B cell (primary cell): ENCODE measurements at regions not wholly inside any gene's neighbourhood (a gene's known extent, or its start where the extent isn't known, plus 50 kb on each side); places are given as distances from the start of the nearest gene placed in this dataset.

Experiments used
- ATAC-seq: fragments of 200-7000 bp; cut with Tn5 transposase; one replicate; pipeline ENCODE4 v1.10.0; 2021; ENCODE audit warnings: low read depth, mild to moderate bottlenecking, moderate number of reproducible peaks, moderate library complexity
- CTCF ChIA-PET: fragments of 350-600 bp; sonication (Branson Sonifier 250); formaldehyde crosslinking; loops from one replicate; lab custom pipeline; 2021; ENCODE audit warnings: antibody characterized with exemption, inconsistent platforms; lab: Charles Lee
- POLR2A ChIA-PET: fragments of 350-600 bp; sonication (Branson Sonifier 250); formaldehyde crosslinking; loops from one replicate; lab custom pipeline; 2021; ENCODE audit warnings: antibody characterized with exemption; lab: Charles Lee
- DNase-seq: peaks from one replicate; pipeline ENCODE4 v3.0.0; 2013
- H2AFZ ChIP-seq: 2 replicates; pipeline ENCODE4 v1.6.1; 2012; ENCODE audit warnings: mild to moderate bottlenecking, low read depth, low read length; ENCODE audit not compliant: insufficient read depth, poor library complexity, severe bottlenecking
- H3K27ac ChIP-seq, 2 donors: 1 replicate in 1 of 2; 2 replicates in 1 of 2; pipeline ENCODE4 v1.5.1; 2012 to 2013; ENCODE audit warnings: low read length in 2 of 2, mild to moderate bottlenecking in 2 of 2, moderate library complexity in 1 of 2
- H3K27me3 ChIP-seq, 4 experiments: fragments of 200-600 bp in 1 of 4; sonication (generic) in 1 of 4; replicated peaks in 1 of 4; 1 replicate in 2 of 4; 2 replicates in 2 of 4; pipeline versions ENCODE4 v1.6.1 to v1.7.0; 2013 to 2016; ENCODE audit warnings: low read length in 3 of 4, mild to moderate bottlenecking in 2 of 4, mixed read lengths in 1 of 4, moderate library complexity in 1 of 4; ENCODE audit not compliant: insufficient read depth in 4 of 4, control insufficient read depth in 3 of 4; ENCODE audit errors: control extremely low read depth in 1 of 4
- H3K36me3 ChIP-seq, 2 experiments: replicated peaks in 1 of 2; 1 replicate in 1 of 2; 2 replicates in 1 of 2; pipeline versions ENCODE4 v1.6.1 to v1.7.1; 2013; ENCODE audit warnings: low read length in 1 of 2; ENCODE audit not compliant: insufficient read depth in 2 of 2, control insufficient read depth in 1 of 2; ENCODE audit errors: control extremely low read depth in 1 of 2, extremely low read depth in 1 of 2
- H3K4me1 ChIP-seq, 2 donors: fragments of 200-600 bp in 1 of 2; sonication (generic) in 1 of 2; 1 replicate in 1 of 2; 2 replicates in 1 of 2; pipeline versions ENCODE4 v1.5.1 to v1.6.1; 2013 to 2017; ENCODE audit warnings: low read length in 2 of 2; ENCODE audit not compliant: control insufficient read depth in 2 of 2, insufficient read depth in 2 of 2
- H3K4me2 ChIP-seq: replicated peaks from 2 replicates; pipeline ENCODE3; 2012; ENCODE audit warnings: mild to moderate bottlenecking, low read depth, low read length; ENCODE audit not compliant: poor library complexity, severe bottlenecking
- H3K4me3 ChIP-seq, 5 experiments: fragments of 200-600 bp in 1 of 5; sonication (generic) in 1 of 5; 1 replicate in 3 of 5; 2 replicates in 2 of 5; pipeline versions ENCODE4 v1.5.1 to v1.7.0; 2011 to 2016; ENCODE audit warnings: low read length in 4 of 5, mild to moderate bottlenecking in 4 of 5, low read depth in 2 of 5, control low read depth in 1 of 5, moderate library complexity in 1 of 5; ENCODE audit not compliant: insufficient read depth in 1 of 5; ENCODE audit errors: control extremely low read depth in 1 of 5, extremely low read depth in 1 of 5
- H3K79me2 ChIP-seq: fragments of 200-600 bp; sonication (generic); one replicate; pipeline ENCODE4 v1.6.0; 2016; ENCODE audit warnings: low read length; ENCODE audit not compliant: control insufficient read depth, insufficient read depth
- H3K9ac ChIP-seq: fragments of 200-600 bp; sonication (generic); 2 replicates; pipeline ENCODE4 v1.6.1; 2017; ENCODE audit warnings: mild to moderate bottlenecking, low read length, moderate library complexity
- H3K9me3 ChIP-seq, 3 donors: one replicate each; pipeline versions ENCODE4 v1.6.1 to v1.7.1; 2013; ENCODE audit warnings: low read length in 2 of 3; ENCODE audit not compliant: control insufficient read depth in 2 of 3, insufficient read depth in 1 of 3; ENCODE audit errors: control extremely low read depth in 1 of 3
- H4K20me1 ChIP-seq: 2 replicates; pipeline ENCODE4 v1.6.0; 2012; ENCODE audit warnings: mild to moderate bottlenecking, low read length; ENCODE audit not compliant: insufficient read depth, control insufficient read depth, poor library complexity, severe bottlenecking
- H3K27ac Mint-ChIP-seq: one replicate; pipeline ENCODE4 v1.8.0; 2021; ENCODE audit warnings: mixed read lengths
- H3K27me3 Mint-ChIP-seq: one replicate; pipeline ENCODE4 v1.8.0; 2021; ENCODE audit warnings: mixed read lengths
- H3K4me1 Mint-ChIP-seq: one replicate; pipeline ENCODE4 v1.8.0; 2021; ENCODE audit warnings: mixed read lengths
- H3K4me3 Mint-ChIP-seq: one replicate; pipeline ENCODE4 v1.8.0; 2021; ENCODE audit warnings: mixed read lengths
- H3K9me3 Mint-ChIP-seq: one replicate; pipeline ENCODE4 v1.8.0; 2022; ENCODE audit warnings: mixed read lengths; ENCODE audit not compliant: insufficient read depth
- EZH2 ChIP-seq: IDR thresholded peaks from 2 replicates; pipeline ENCODE4 v1.6.1; 2012; ENCODE audit warnings: borderline replicate concordance, low read depth, mild to moderate bottlenecking, moderate library complexity, low read length; ENCODE audit not compliant: insufficient read depth, poor library complexity, severe bottlenecking
- WGBS: methylation state at CpG from one replicate; pipeline ENCODE4 v1.1.5; 2013; ENCODE audit warnings: missing lambda C conversion rate; ENCODE audit not compliant: insufficient coverage; 5-methylcytosine and 5-hydroxymethylcytosine counted together
- intact Hi-C: fragments of 100-400 bp; cut with micrococcal nuclease; formaldehyde crosslinking; loops from one replicate; pipeline ENCODE4 v1.10.0; 2022
- TF ChIP-seq, protein P1 (sequence below): fragments of 200-600 bp; IDR thresholded peaks from one replicate; pipeline ENCODE4 v1.8.0; 2022; ENCODE audit warnings: antibody characterized with exemption, mild to moderate bottlenecking

GRCh38 chr6:8703059-8703458 lies 267.7 kb upstream of the SLC35B3 start:
- no peaks in the 10 kb centered on the region for H3K9me3 Mint-ChIP-seq
- H3K4me1 ChIP-seq = no peaks in the 10 kb centered on the region
- POLR2A ChIA-PET = no interaction called here
- no peak overlapping the region for H3K27ac ChIP-seq
- WGBS = no CpG with 5 or more reads among the region's 1 CpG
- TF ChIP-seq EZH2 = no peak
- TF ChIP-seq, protein P1, sequence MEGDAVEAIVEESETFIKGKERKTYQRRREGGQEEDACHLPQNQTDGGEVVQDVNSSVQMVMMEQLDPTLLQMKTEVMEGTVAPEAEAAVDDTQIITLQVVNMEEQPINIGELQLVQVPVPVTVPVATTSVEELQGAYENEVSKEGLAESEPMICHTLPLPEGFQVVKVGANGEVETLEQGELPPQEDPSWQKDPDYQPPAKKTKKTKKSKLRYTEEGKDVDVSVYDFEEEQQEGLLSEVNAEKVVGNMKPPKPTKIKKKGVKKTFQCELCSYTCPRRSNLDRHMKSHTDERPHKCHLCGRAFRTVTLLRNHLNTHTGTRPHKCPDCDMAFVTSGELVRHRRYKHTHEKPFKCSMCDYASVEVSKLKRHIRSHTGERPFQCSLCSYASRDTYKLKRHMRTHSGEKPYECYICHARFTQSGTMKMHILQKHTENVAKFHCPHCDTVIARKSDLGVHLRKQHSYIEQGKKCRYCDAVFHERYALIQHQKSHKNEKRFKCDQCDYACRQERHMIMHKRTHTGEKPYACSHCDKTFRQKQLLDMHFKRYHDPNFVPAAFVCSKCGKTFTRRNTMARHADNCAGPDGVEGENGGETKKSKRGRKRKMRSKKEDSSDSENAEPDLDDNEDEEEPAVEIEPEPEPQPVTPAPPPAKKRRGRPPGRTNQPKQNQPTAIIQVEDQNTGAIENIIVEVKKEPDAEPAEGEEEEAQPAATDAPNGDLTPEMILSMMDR = no peak
- no peaks in the 10 kb centered on the region for H3K36me3 ChIP-seq
- no peak overlapping the region for H3K9ac ChIP-seq
- no peak for DNase-seq
- H3K4me3 Mint-ChIP-seq = no peak overlapping the region
- no peak overlapping the region for H3K4me2 ChIP-seq
- H3K9me3 ChIP-seq = no peaks in the 10 kb centered on the region
- no peak for ATAC-seq
- no peak overlapping the region for H3K27ac Mint-ChIP-seq
- no peak overlapping the region for H2AFZ ChIP-seq
- intact Hi-C loops = no loop called here
- H4K20me1 ChIP-seq = no peaks in the 10 kb centered on the region
- H3K27me3 ChIP-seq = no peaks in the 10 kb centered on the region
- CTCF ChIA-PET = interaction anchor here (1.6 kb wide), 1 partner anchor 11 kb away, joined by 3 read pairs; no protein-coding TSS in a partner anchor
- H3K79me2 ChIP-seq = no peaks in the 10 kb centered on the region
- H3K27me3 Mint-ChIP-seq = no peaks in the 10 kb centered on the region
- H3K4me3 ChIP-seq = no peak overlapping the region
- no peaks in the 10 kb centered on the region for H3K4me1 Mint-ChIP-seq

- intact Hi-C loops = no loop called here
- Mint-ChIP-seq H3K4me1 (peaks cover 10% of the 10 kb centered on the region), H3K4me3 (no peak overlapping the region), H3K9me3 (peaks cover 8% of the 10 kb centered on the region), H3K27ac (no peak overlapping the region), H3K27me3 (no peaks in the 10 kb centered on the region)
- H3K9me3 ChIP-seq = peaks cover 1 to 13% (median 13%) of the 10 kb centered on the region in 3 donors
- H3K4me3 ChIP-seq = no peak overlapping the region
- no peaks in the 10 kb centered on the region for H3K36me3 ChIP-seq
- peaks cover 9 to 10% of the 10 kb centered on the region in 2 donors for H3K4me1 ChIP-seq
- DNase-seq = no peak
- TF ChIP-seq, protein P1 = no peak
- TF ChIP-seq EZH2 = no peak
- H3K4me2 ChIP-seq = no peak overlapping the region
- no peaks in the 10 kb centered on the region for H4K20me1 ChIP-seq
- ChIA-PET POLR2A (no interaction called here), CTCF (no interaction called here)
- H3K27me3 ChIP-seq = no peaks in the 10 kb centered on the region
- H3K27ac ChIP-seq = no peak overlapping the region
- no peak overlapping the region for H2AFZ ChIP-seq
- no peak overlapping the region for H3K9ac ChIP-seq
- 80% methylated on average over 1 of the region's 1 CpG for WGBS
- H3K79me2 ChIP-seq = no peaks in the 10 kb centered on the region
- no peak for ATAC-seq
Observed at GRCh38 chr6:8688821-8689220, 253.5 kb upstream of the SLC35B3 start.
